Karpas-422 (cell line): ENCODE measurements at regions not wholly inside any gene's neighbourhood (a gene's known extent, or its start where the extent isn't known, plus 50 kb on each side); places are given as distances from the start of the nearest gene placed in this dataset.

Experiments
- DNase-seq: peaks from one replicate; pipeline ENCODE4 v3.0.0-alpha.2; 2015
- H2AFZ ChIP-seq: fragments of 200-600 bp; sonication (generic); 2 replicates; pipeline ENCODE4 v1.6.1; 2014; ENCODE audit warnings: antibody characterized with exemption, low read length, mixed read lengths
- H3K27ac ChIP-seq: fragments of 200-600 bp; sonication (generic); 2 replicates; pipeline ENCODE4 v1.5.1; 2014; ENCODE audit warnings: mild to moderate bottlenecking, low read length, moderate library complexity
- H3K27me3 ChIP-seq: fragments of 200-600 bp; sonication (generic); 2 replicates; pipeline ENCODE4 v1.6.1; 2014; ENCODE audit warnings: low read length, mixed read lengths
- H3K36me3 ChIP-seq: fragments of 200-600 bp; sonication (generic); 2 replicates; pipeline ENCODE4 v1.6.1; 2014; ENCODE audit warnings: low read length, mixed read lengths; ENCODE audit not compliant: insufficient read depth
- H3K4me1 ChIP-seq: fragments of 200-600 bp; sonication (generic); 2 replicates; pipeline ENCODE4 v1.6.1; 2014; ENCODE audit warnings: mild to moderate bottlenecking, low read length, mixed read lengths
- H3K4me2 ChIP-seq: fragments of 200-600 bp; sonication (generic); 2 replicates; pipeline ENCODE4 v1.6.1; 2014; ENCODE audit warnings: low read length, low read depth, mild to moderate bottlenecking; ENCODE audit not compliant: poor library complexity, severe bottlenecking
- H3K4me3 ChIP-seq: fragments of 200-600 bp; sonication (generic); 2 replicates; pipeline ENCODE4 v1.5.1; 2014; ENCODE audit warnings: mild to moderate bottlenecking, antibody characterized with exemption, low read length, mixed read lengths
- H3K79me2 ChIP-seq: fragments of 200-600 bp; sonication (generic); 2 replicates; pipeline ENCODE4 v1.6.1; 2014; ENCODE audit warnings: mild to moderate bottlenecking, low read length, mixed read lengths
- H3K9ac ChIP-seq: fragments of 200-600 bp; sonication (generic); 2 replicates; pipeline ENCODE4 v1.6.0; 2014; ENCODE audit warnings: low read length
- H3K9me2 ChIP-seq: fragments of 200-600 bp; sonication (generic), shearing (Covaris generic); replicated peaks from 2 replicates; pipeline ENCODE4 v1.6.0; 2014; ENCODE audit warnings: mild to moderate bottlenecking, low read length, moderate library complexity; ENCODE audit not compliant: insufficient read depth
- H3K9me3 ChIP-seq: fragments of 300-700, 200-600 bp; sonication (generic); 2 replicates; pipeline ENCODE4 v1.6.1; 2014; ENCODE audit warnings: low read length, mixed read lengths
- H4K20me1 ChIP-seq: fragments of 200-600 bp; sonication (generic); 2 replicates; pipeline ENCODE4 v1.6.1; 2014; ENCODE audit warnings: mild to moderate bottlenecking, antibody characterized with exemption, low read length, low read depth; ENCODE audit not compliant: insufficient read depth

DNA sequence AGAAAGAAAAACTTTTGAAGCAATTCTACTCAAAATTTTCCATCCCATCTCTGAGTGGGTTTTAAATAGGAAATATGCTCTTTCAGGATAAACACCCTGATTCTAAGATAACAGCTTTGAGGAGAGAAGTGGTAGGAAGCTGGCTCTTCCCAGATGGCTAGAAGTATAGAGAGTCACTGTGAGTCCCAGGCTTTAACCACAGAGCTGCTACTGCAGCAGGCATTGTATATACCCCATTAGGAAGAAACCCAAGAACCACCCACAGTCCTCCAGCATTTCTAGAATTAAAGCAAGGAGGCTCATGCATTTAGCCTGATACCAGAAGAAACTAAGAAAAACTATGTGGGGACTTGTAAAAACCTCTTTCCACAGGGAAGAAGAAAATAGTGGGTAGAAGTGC lies 1405.6 kb upstream of the TENM4 start:
- H3K9me2 ChIP-seq, result no peaks in the 10 kb centered on the region
- H3K27ac ChIP-seq, result no peak overlapping the region
- H4K20me1 ChIP-seq, result no peaks in the 10 kb centered on the region
- DNase-seq, result no peak
- no peaks in the 10 kb centered on the region; the same call in 1 of the 2 replicates for H3K9me3 ChIP-seq
- H2AFZ ChIP-seq, result no peak overlapping the region
- no peak overlapping the region for H3K4me2 ChIP-seq
- H3K36me3 ChIP-seq, result no peaks in the 10 kb centered on the region
- no peaks in the 10 kb centered on the region for H3K27me3 ChIP-seq
- H3K79me2 ChIP-seq, result no peaks in the 10 kb centered on the region
- H3K4me3 ChIP-seq, result no peak overlapping the region
- H3K9ac ChIP-seq, result no peak overlapping the region
- no peaks in the 10 kb centered on the region for H3K4me1 ChIP-seq

DNA sequence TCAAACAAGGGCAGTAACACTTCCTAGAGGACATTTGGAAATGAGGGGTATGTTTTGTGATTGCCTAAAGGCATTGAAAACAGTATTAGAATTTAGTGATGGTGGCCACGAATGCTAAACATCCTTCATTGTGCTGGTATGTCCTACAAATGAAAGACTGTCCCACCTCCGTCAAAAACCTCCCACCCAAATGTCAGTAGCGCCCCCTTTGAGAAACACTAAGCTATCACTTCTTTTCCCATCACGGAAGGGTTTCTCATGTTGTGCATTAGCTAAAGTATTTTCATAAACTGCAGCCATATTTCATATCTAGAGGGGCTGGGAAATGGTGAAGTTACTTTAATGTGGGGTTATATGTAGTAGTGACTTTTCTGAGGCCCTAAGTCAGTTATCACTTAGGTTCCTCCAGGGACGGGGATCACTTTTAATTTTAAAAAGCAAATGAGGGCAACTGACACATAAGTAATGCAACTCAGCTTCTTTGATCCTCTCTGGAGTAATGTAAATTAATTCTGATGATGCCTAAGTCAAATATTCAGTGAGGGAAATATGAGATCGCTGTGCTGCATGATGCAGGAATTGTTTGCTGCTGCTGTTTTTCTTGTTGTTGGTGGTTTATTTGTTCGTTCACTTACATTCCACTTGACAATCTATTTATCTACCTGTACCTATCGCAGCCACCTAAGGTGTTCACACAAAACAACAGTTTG lies 1403.4 kb upstream of the TENM4 start:
- H3K4me1 ChIP-seq, result no peaks in the 10 kb centered on the region
- no peaks in the 10 kb centered on the region for H3K27me3 ChIP-seq
- H3K4me3 ChIP-seq, result no peak overlapping the region
- no peaks in the 10 kb centered on the region for H3K36me3 ChIP-seq
- H2AFZ ChIP-seq, result no peak overlapping the region
- H3K9me3 ChIP-seq, result no peaks in the 10 kb centered on the region; the same call in 1 of the 2 replicates
- no peaks in the 10 kb centered on the region for H3K79me2 ChIP-seq
- no peak overlapping the region for H3K27ac ChIP-seq
- H3K9me2 ChIP-seq, result no peaks in the 10 kb centered on the region
- no peaks in the 10 kb centered on the region for H4K20me1 ChIP-seq
- H3K9ac ChIP-seq, result no peak overlapping the region
- no peak for DNase-seq
- H3K4me2 ChIP-seq, result no peak overlapping the region

DNA sequence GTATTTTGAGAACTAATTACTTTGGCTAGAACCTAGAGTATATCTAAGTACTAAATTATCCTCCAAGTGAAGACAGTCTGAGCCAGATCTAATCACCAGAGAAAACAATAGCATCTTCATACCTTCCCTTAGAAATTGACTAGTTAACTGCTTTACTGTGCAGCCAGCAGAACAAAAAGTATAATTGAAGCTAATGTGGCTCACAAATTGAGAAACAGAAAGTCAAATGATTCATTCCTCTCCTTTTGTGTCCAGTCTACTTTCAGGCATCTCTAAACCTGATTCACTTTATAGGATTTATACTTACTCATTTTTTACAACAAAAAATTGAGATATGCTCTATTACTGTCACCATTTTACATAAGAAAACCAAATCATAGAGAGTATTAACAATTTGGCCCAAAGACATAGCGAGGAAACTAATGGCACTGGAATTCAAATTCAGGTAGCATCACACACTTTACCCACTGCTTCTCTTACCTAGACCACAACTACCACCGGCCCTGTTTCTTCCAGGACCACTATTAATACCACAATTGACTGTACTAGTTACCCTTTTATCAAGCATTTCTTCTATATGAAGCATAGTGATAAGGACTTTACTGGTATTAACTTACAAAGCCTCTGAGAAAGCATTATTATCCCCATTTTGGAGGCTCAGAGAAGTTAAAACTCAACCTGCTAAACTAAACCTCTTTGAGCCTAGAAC lies 1402.6 kb upstream of the TENM4 start:
- Histone ChIP-seq H3K4me3 (no peak overlapping the region), H3K79me2 (no peaks in the 10 kb centered on the region), H3K4me1 (no peaks in the 10 kb centered on the region), H2AFZ (no peak overlapping the region), H4K20me1 (no peaks in the 10 kb centered on the region), H3K27me3 (no peaks in the 10 kb centered on the region), H3K9ac (no peak overlapping the region), H3K4me2 (no peak overlapping the region), H3K27ac (no peak overlapping the region), H3K9me2 (no peaks in the 10 kb centered on the region), H3K9me3 (no peaks in the 10 kb centered on the region), H3K36me3 (no peaks in the 10 kb centered on the region)
- no peak for DNase-seq

DNA sequence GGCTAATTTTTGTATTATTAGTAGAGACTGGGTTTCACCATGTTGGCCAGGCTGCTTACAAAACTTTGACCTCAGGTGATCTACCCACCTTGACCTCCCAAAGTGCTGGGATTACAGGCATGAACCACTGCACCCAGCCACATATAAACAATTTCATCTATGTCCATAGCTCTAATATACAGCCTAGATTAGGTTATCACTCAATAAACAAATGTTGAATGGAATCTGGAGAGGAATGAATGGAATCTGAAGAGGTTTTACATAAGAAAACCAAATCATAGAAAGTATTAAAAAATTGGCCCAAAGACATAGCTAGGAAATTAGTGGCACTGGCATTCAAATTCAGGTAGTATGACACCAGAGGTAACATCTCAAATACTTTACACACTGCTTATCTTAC lies 1401.4 kb upstream of the TENM4 start:
- H2AFZ ChIP-seq, result no peak overlapping the region
- no peak overlapping the region for H3K4me2 ChIP-seq
- H3K27me3 ChIP-seq, result no peaks in the 10 kb centered on the region
- H3K4me3 ChIP-seq, result no peak overlapping the region
- no peaks in the 10 kb centered on the region for H3K9me2 ChIP-seq
- H4K20me1 ChIP-seq, result no peaks in the 10 kb centered on the region
- DNase-seq, result no peak
- H3K36me3 ChIP-seq, result no peaks in the 10 kb centered on the region
- no peaks in the 10 kb centered on the region for H3K79me2 ChIP-seq
- H3K9me3 ChIP-seq, result no peaks in the 10 kb centered on the region
- no peak overlapping the region for H3K9ac ChIP-seq
- H3K4me1 ChIP-seq, result no peaks in the 10 kb centered on the region
- no peak overlapping the region for H3K27ac ChIP-seq

DNA sequence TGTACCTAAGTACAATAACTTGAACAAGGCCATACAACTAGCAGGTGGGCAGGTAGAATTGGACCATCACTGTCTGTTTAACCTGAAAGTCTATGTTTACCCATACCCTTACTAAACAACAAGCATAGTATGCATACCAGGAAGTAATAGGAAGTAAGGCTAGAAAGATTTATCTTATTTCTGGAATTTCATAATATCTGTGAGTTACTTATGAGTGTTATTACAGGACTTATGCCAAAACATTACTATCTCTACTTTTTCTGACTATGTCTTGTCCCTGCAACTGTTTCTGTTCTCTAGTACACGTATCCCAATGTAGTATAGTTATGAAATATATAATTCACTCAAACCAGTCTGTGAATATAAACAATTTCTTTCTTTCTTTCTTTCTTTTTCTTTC lies 1400.8 kb upstream of the TENM4 start:
- Histone ChIP-seq H3K4me2 (no peak overlapping the region), H3K27ac (no peak overlapping the region), H3K9me2 (no peaks in the 10 kb centered on the region), H3K79me2 (no peaks in the 10 kb centered on the region), H3K9ac (no peak overlapping the region), H3K9me3 (no peaks in the 10 kb centered on the region), H3K4me1 (no peaks in the 10 kb centered on the region), H2AFZ (no peak overlapping the region), H3K27me3 (no peaks in the 10 kb centered on the region), H3K36me3 (no peaks in the 10 kb centered on the region), H3K4me3 (no peak overlapping the region), H4K20me1 (no peaks in the 10 kb centered on the region)
- no peak for DNase-seq

DNA sequence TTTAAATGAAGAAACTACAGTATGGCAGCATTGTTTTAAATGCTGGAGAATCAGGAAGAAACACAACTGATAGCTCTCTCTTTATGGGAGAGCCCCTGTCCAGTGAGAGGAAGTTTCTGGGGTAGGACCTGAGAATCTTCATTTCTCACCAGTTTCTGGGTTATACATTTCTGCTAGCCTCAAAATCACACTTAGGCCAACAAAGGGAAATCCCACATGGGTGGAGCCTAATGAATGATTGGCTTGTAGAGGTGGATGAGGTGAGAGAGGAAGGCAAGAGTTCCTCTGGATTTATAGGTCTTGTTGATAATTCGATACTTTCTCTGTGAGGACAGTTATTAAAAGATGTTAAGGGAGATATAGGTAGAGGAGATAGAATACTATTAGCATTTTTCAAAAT lies 1397.3 kb upstream of the TENM4 start:
- Histone ChIP-seq H3K79me2 (no peaks in the 10 kb centered on the region), H3K27me3 (no peaks in the 10 kb centered on the region), H3K9me2 (no peaks in the 10 kb centered on the region), H3K4me2 (no peak overlapping the region), H3K9me3 (no peaks in the 10 kb centered on the region), H3K4me1 (no peaks in the 10 kb centered on the region), H4K20me1 (no peaks in the 10 kb centered on the region), H3K4me3 (no peak overlapping the region), H3K36me3 (no peaks in the 10 kb centered on the region), H2AFZ (no peak overlapping the region), H3K9ac (no peak overlapping the region), H3K27ac (no peak overlapping the region)
- DNase-seq, result no peak

DNA sequence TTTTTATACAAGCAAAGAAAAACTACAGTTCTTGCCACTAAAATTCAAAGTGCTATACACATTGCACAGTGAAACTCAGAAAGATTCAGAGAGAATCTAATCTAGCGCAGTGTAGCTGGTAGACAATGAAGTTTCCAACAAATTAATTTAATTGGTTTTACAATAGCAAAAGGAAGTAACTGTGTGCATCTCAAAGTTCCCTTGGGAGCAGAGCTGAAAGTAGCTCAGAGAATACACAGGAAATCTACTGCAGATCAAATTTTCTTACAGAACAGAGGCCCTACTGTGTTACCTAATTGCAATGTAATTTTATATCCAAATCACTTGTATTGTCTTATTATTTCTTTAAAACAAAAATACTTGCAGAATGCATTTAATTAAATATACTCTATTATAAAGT lies 1396.2 kb upstream of the TENM4 start:
- Histone ChIP-seq H2AFZ (no peak overlapping the region), H3K4me3 (no peak overlapping the region), H3K9me2 (no peaks in the 10 kb centered on the region)

DNA sequence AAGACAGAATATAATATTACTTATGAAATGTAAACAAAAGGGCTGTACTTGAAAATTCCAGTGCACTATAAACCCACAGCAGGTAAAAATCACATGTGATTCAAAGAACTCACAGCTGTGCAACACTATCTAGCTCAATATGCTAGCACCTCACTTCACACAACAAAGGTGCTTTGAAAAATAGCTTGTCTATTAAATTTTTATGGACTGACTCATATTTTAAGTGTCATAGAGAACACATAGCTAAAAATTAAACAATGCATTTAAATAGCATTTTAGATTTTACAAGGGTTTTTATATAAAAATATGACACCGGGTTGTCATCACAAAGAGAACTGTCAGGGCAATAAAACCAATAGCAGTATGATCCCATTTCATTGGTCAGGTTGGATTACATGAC lies 1390.5 kb upstream of the TENM4 start:
- no peaks in the 10 kb centered on the region for H4K20me1 ChIP-seq
- no peaks in the 10 kb centered on the region for H3K36me3 ChIP-seq
- no peak overlapping the region for H3K4me2 ChIP-seq
- no peak overlapping the region for H2AFZ ChIP-seq
- H3K27me3 ChIP-seq, result no peaks in the 10 kb centered on the region
- no peaks in the 10 kb centered on the region for H3K4me1 ChIP-seq
- DNase-seq, result no peak
- H3K79me2 ChIP-seq, result no peaks in the 10 kb centered on the region
- H3K4me3 ChIP-seq, result no peak overlapping the region
- no peaks in the 10 kb centered on the region for H3K9me2 ChIP-seq
- H3K9ac ChIP-seq, result no peak overlapping the region
- no peak overlapping the region for H3K27ac ChIP-seq
- no peaks in the 10 kb centered on the region for H3K9me3 ChIP-seq

More for the DNA sequence above, 1396.2 kb upstream of the TENM4 start:
- no peaks in the 10 kb centered on the region for H3K9me3 ChIP-seq
- H3K9ac ChIP-seq, result no peak overlapping the region
- H3K4me1 ChIP-seq, result no peaks in the 10 kb centered on the region
- no peak for DNase-seq
- no peak overlapping the region for H3K27ac ChIP-seq
- no peaks in the 10 kb centered on the region for H3K27me3 ChIP-seq
- no peak overlapping the region for H3K4me2 ChIP-seq
- no peaks in the 10 kb centered on the region for H3K36me3 ChIP-seq
- no peaks in the 10 kb centered on the region for H3K79me2 ChIP-seq
- no peaks in the 10 kb centered on the region for H4K20me1 ChIP-seq
